CD4-positive, alpha-beta T cell (primary cell): ENCODE measurements at regions not wholly inside any gene's neighbourhood (a gene's known extent, or its start where the extent isn't known, plus 50 kb on each side); places are given as distances from the start of the nearest gene placed in this dataset.

ENCODE experiments used
- ATAC-seq: fragments of 200-7000 bp; cut with Tn5 transposase; one replicate; pipeline ENCODE4 v1.10.0; 2022; ENCODE audit warnings: mild to moderate bottlenecking; ENCODE audit not compliant: poor library complexity
- CTCF ChIA-PET: fragments of 350-600 bp; sonication (Branson Sonifier 250); formaldehyde crosslinking; loops from one replicate; lab custom pipeline; 2021; ENCODE audit warnings: antibody characterized with exemption, inconsistent platforms; lab: Charles Lee
- POLR2A ChIA-PET: fragments of 350-600 bp; sonication (Branson Sonifier 250); formaldehyde crosslinking; loops from one replicate; lab custom pipeline; 2021; ENCODE audit warnings: antibody characterized with exemption, inconsistent platforms; lab: Charles Lee
- DNase-seq, 14 experiments: peaks; one replicate each; pipeline ENCODE4 v3.0.0-alpha.2; 2013 to 2020; ENCODE audit warnings: mixed read lengths in 2 of 14
- H3K27ac ChIP-seq, 2 donors: one replicate each; pipeline versions ENCODE4 v1.5.1 to v1.7.0; 2013; ENCODE audit warnings: low read length in 2 of 2, low read depth in 1 of 2, mild to moderate bottlenecking in 1 of 2
- H3K27me3 ChIP-seq, 2 experiments: 1 replicate in 1 of 2; 2 replicates in 1 of 2; pipeline versions ENCODE4 v1.6.1 to v1.7.0; 2013; ENCODE audit warnings: low read length in 2 of 2, control low read depth in 1 of 2, mild to moderate bottlenecking in 1 of 2, moderate library complexity in 1 of 2; ENCODE audit not compliant: insufficient read depth in 2 of 2, control insufficient read depth in 1 of 2
- H3K36me3 ChIP-seq: one replicate; pipeline ENCODE4 v1.6.1; 2013; ENCODE audit warnings: low read length, control low read depth; ENCODE audit not compliant: insufficient read depth
- H3K4me1 ChIP-seq: one replicate; pipeline ENCODE4 v1.6.1; 2013; ENCODE audit warnings: low read length, control low read depth; ENCODE audit not compliant: insufficient read depth
- H3K4me3 ChIP-seq: one replicate; pipeline ENCODE4 v1.5.1; 2013; ENCODE audit warnings: mild to moderate bottlenecking, low read length, moderate library complexity
- H3K9me3 ChIP-seq, 2 experiments: 1 replicate in 1 of 2; 2 replicates in 1 of 2; pipeline versions ENCODE4 v1.6.1 to v1.7.0; 2013; ENCODE audit warnings: low read length in 2 of 2, mild to moderate bottlenecking in 2 of 2, control low read depth in 1 of 2, moderate library complexity in 1 of 2; ENCODE audit not compliant: control insufficient read depth in 1 of 2, insufficient read depth in 1 of 2
- H3K27ac Mint-ChIP-seq: one replicate; pipeline ENCODE4 v1.8.0; 2020; ENCODE audit warnings: mixed read lengths
- H3K27me3 Mint-ChIP-seq: one replicate; pipeline ENCODE4 v1.8.0; 2021; ENCODE audit warnings: mixed read lengths
- H3K36me3 Mint-ChIP-seq: one replicate; pipeline ENCODE4 v1.8.0; 2021; ENCODE audit warnings: low read depth, mixed read lengths
- H3K4me1 Mint-ChIP-seq: one replicate; pipeline ENCODE4 v1.8.0; 2021; ENCODE audit warnings: low read depth, mixed read lengths
- H3K4me3 Mint-ChIP-seq: one replicate; pipeline ENCODE4 v1.8.0; 2020; ENCODE audit warnings: mild to moderate bottlenecking, mixed read lengths
- H3K9me3 Mint-ChIP-seq: one replicate; pipeline ENCODE4 v1.8.0; 2020; ENCODE audit warnings: mixed read lengths
- intact Hi-C, 2 experiments: fragments of 100-400 bp; cut with DNase I in 1 of 2; cut with micrococcal nuclease in 1 of 2; formaldehyde crosslinking; loops; one replicate each; pipeline versions ENCODE4 v1.15.1 to v1.9.0; 2023 to 2025; cut with DNase I, micrococcal nuclease
- TF ChIP-seq, protein P1 (sequence below): fragments of 200-600 bp; IDR thresholded peaks from one replicate; pipeline ENCODE4 v1.8.0; 2022; ENCODE audit warnings: antibody characterized with exemption, mild to moderate bottlenecking

- ATAC-seq = no peak
- Mint-ChIP-seq H3K4me1 (no peaks in the 10 kb centered on the region), H3K36me3 (no peaks in the 10 kb centered on the region), H3K27me3 (peaks cover 40% of the 10 kb centered on the region), H3K27ac (no peak overlapping the region), H3K4me3 (no peak overlapping the region), H3K9me3 (peaks cover 3% of the 10 kb centered on the region)
- peaks cover 4 to 7% of the 10 kb centered on the region in 2 experiments for H3K27me3 ChIP-seq
- H3K4me1 ChIP-seq = no peaks in the 10 kb centered on the region
- DNase-seq = no peak
- H3K36me3 ChIP-seq = no peaks in the 10 kb centered on the region
- no peak overlapping the region for H3K27ac ChIP-seq
- ChIA-PET POLR2A (interaction anchor here (1.3 kb wide), 1 partner anchor 19 kb away, joined by 3 read pairs; no protein-coding TSS in a partner anchor), CTCF (interaction anchor here (0.6 to 1.0 kb wide), 2 partner anchors 11 to 811 kb away, joined by 4 read pairs; no protein-coding TSS in a partner anchor)
- intact Hi-C loops = no loop called here
- TF ChIP-seq, protein P1, sequence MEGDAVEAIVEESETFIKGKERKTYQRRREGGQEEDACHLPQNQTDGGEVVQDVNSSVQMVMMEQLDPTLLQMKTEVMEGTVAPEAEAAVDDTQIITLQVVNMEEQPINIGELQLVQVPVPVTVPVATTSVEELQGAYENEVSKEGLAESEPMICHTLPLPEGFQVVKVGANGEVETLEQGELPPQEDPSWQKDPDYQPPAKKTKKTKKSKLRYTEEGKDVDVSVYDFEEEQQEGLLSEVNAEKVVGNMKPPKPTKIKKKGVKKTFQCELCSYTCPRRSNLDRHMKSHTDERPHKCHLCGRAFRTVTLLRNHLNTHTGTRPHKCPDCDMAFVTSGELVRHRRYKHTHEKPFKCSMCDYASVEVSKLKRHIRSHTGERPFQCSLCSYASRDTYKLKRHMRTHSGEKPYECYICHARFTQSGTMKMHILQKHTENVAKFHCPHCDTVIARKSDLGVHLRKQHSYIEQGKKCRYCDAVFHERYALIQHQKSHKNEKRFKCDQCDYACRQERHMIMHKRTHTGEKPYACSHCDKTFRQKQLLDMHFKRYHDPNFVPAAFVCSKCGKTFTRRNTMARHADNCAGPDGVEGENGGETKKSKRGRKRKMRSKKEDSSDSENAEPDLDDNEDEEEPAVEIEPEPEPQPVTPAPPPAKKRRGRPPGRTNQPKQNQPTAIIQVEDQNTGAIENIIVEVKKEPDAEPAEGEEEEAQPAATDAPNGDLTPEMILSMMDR = no peak
- no peak overlapping the region for H3K4me3 ChIP-seq
- no peaks in the 10 kb centered on the region for H3K9me3 ChIP-seq
Observed at GRCh38 chr12:115898670-115899069, 378.8 kb downstream of the MED13L start.

- no peak for DNase-seq
- H3K9me3 ChIP-seq = no peaks in the 10 kb centered on the region
- POLR2A ChIA-PET = interaction anchor here (1.3 kb wide), 1 partner anchor 20 kb away, joined by 3 read pairs; no protein-coding TSS in a partner anchor
- ATAC-seq = no peak
- H3K36me3 ChIP-seq = no peaks in the 10 kb centered on the region
- no peak overlapping the region for H3K27ac ChIP-seq
- Mint-ChIP-seq H3K4me3 (no peak overlapping the region), H3K4me1 (no peaks in the 10 kb centered on the region), H3K27ac (no peak overlapping the region), H3K36me3 (no peaks in the 10 kb centered on the region), H3K9me3 (peaks cover 3% of the 10 kb centered on the region), H3K27me3 (peaks cover 42% of the 10 kb centered on the region)
- no peak overlapping the region for H3K4me3 ChIP-seq
- CTCF ChIA-PET = no interaction called here
- H3K27me3 ChIP-seq = peaks cover 4 to 7% of the 10 kb centered on the region in 2 experiments
- TF ChIP-seq, protein P1 = no peak
- intact Hi-C loops = no loop called here
- no peaks in the 10 kb centered on the region for H3K4me1 ChIP-seq
Observed at GRCh38 chr12:115897729-115898128, 379.8 kb downstream of the MED13L start.

DNA sequence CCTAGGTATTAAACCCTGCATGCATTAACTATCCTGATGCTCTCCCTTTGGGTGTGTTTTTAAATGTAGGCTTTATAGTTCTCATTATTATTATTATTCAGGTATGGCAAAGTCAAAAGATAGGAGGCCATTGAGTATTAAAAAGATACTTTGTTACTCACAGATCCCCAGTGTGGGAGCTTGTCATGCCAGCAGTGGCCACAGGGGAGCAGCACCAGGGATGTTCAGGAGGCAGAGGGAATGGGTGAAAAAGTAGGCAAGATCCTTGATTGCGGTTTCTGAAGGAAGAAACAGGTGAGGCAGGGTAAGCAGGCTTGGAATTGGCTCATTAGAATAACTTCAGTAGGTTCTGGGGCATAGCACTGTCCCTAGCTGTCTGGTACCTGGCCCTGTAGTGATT lies 382.2 kb downstream of the MED13L start:
- H3K27me3 ChIP-seq = peaks cover 0 to 7% of the 10 kb centered on the region in 2 experiments
- TF ChIP-seq, protein P1 = no peak
- no peaks in the 10 kb centered on the region for H3K36me3 ChIP-seq
- no peak for ATAC-seq
- no peak for DNase-seq
- peaks cover 3% of the 10 kb centered on the region for H3K9me3 Mint-ChIP-seq
- H3K27me3 Mint-ChIP-seq = peaks cover 34% of the 10 kb centered on the region
- no peak overlapping the region for H3K4me3 Mint-ChIP-seq
- no peak overlapping the region for H3K27ac ChIP-seq
- no peaks in the 10 kb centered on the region for H3K4me1 Mint-ChIP-seq
- ChIA-PET POLR2A (no interaction called here), CTCF (interaction anchor here (0.6 kb wide), 1 partner anchor 1676 kb away, joined by 4 read pairs; no protein-coding TSS in a partner anchor)
- intact Hi-C loops = no loop called here
- H3K9me3 ChIP-seq = no peaks in the 10 kb centered on the region
- H3K27ac Mint-ChIP-seq = no peak overlapping the region
- no peak overlapping the region for H3K4me3 ChIP-seq
- H3K4me1 ChIP-seq = no peaks in the 10 kb centered on the region
- no peaks in the 10 kb centered on the region for H3K36me3 Mint-ChIP-seq
